Trophoblast cell (in vitro differentiated cells and primary cell): ENCODE measurements at regions not wholly inside any gene's neighbourhood (a gene's known extent, or its start where the extent isn't known, plus 50 kb on each side); places are given as distances from the start of the nearest gene placed in this dataset.
A peak's percentile ranks its signal among the peaks of the same experiment; 100 is the strongest.

ENCODE experiments used
- DNase-seq, 2 donors: peaks; one replicate each; pipeline ENCODE4 v3.0.0-alpha.2; 2016
- H2AFZ ChIP-seq: 2 replicates; pipeline ENCODE4 v1.6.1; 2013; ENCODE audit warnings: low read length, moderate library complexity, mild to moderate bottlenecking; ENCODE audit not compliant: insufficient read depth, poor library complexity
- H2AK5ac ChIP-seq: 2 replicates; pipeline ENCODE4 v1.6.1; 2013; ENCODE audit warnings: mild to moderate bottlenecking, low read length
- H2BK120ac ChIP-seq: 2 replicates; pipeline ENCODE4 v1.6.1; 2013; ENCODE audit warnings: low read length, mild to moderate bottlenecking, moderate library complexity; ENCODE audit not compliant: insufficient read depth, poor library complexity
- H2BK12ac ChIP-seq: 2 replicates; pipeline ENCODE4 v1.6.1; 2013; ENCODE audit warnings: mild to moderate bottlenecking, low read length, moderate library complexity
- H2BK5ac ChIP-seq: 2 replicates; pipeline ENCODE4 v1.6.1; 2013; ENCODE audit warnings: low read length, low read depth, moderate library complexity, mild to moderate bottlenecking; ENCODE audit not compliant: poor library complexity
- H3K14ac ChIP-seq: 2 replicates; pipeline ENCODE4 v1.6.1; 2013; ENCODE audit warnings: mild to moderate bottlenecking, low read length
- H3K18ac ChIP-seq: 2 replicates; pipeline ENCODE4 v1.6.1; 2013; ENCODE audit warnings: mild to moderate bottlenecking, low read length
- H3K23ac ChIP-seq: 2 replicates; pipeline ENCODE4 v1.6.1; 2013; ENCODE audit warnings: low read length
- H3K27ac ChIP-seq: 2 replicates; pipeline ENCODE4 v1.5.1; 2013; ENCODE audit warnings: low read depth, mild to moderate bottlenecking, inconsistent platforms, low read length, moderate library complexity
- H3K27me3 ChIP-seq: 2 replicates; pipeline ENCODE4 v1.6.1; 2013; ENCODE audit warnings: inconsistent platforms, mild to moderate bottlenecking, low read length, moderate library complexity; ENCODE audit not compliant: insufficient read depth
- H3K36me3 ChIP-seq, 2 experiments: 1 replicate in 1 of 2; 2 replicates in 1 of 2; pipeline ENCODE4 v1.6.1; 2013; ENCODE audit warnings: low read length in 2 of 2, mild to moderate bottlenecking in 2 of 2, moderate library complexity in 1 of 2; ENCODE audit not compliant: insufficient read depth in 2 of 2, control insufficient read depth in 1 of 2
- H3K4ac ChIP-seq: 2 replicates; pipeline ENCODE4 v1.6.1; 2013; ENCODE audit warnings: low read depth, mild to moderate bottlenecking, low read length, moderate library complexity
- H3K4me1 ChIP-seq, 2 experiments: 1 replicate in 1 of 2; 2 replicates in 1 of 2; pipeline ENCODE4 v1.6.1; 2013; ENCODE audit warnings: low read length in 2 of 2, mild to moderate bottlenecking in 2 of 2, moderate library complexity in 1 of 2; ENCODE audit not compliant: insufficient read depth in 2 of 2, control insufficient read depth in 1 of 2
- H3K4me2 ChIP-seq: 2 replicates; pipeline ENCODE4 v1.6.1; 2013; ENCODE audit warnings: inconsistent platforms, mild to moderate bottlenecking, low read length, moderate library complexity
- H3K4me3 ChIP-seq: 2 replicates; pipeline ENCODE4 v1.5.1; 2013; ENCODE audit warnings: mild to moderate bottlenecking, low read depth, low read length, inconsistent platforms
- H3K79me1 ChIP-seq: one replicate; pipeline ENCODE4 v1.6.1; 2013; ENCODE audit warnings: low read length
- H3K79me2 ChIP-seq: 2 replicates; pipeline ENCODE4 v1.6.1; 2013; ENCODE audit warnings: low read length, mild to moderate bottlenecking; ENCODE audit not compliant: control insufficient read depth, insufficient read depth, poor library complexity
- H3K9ac ChIP-seq: 2 replicates; pipeline ENCODE4 v1.6.1; 2013; ENCODE audit warnings: mild to moderate bottlenecking, low read length
- H3K9me3 ChIP-seq: 2 replicates; pipeline ENCODE4 v1.6.1; 2013; ENCODE audit warnings: low read depth, mild to moderate bottlenecking, control low read depth, inconsistent platforms, low read length; ENCODE audit not compliant: insufficient read depth
- H4K12ac ChIP-seq: 2 replicates; pipeline ENCODE4 v1.6.1; 2013; ENCODE audit warnings: low read depth, mild to moderate bottlenecking, low read length, moderate library complexity
- H4K8ac ChIP-seq: 2 replicates; pipeline ENCODE4 v1.6.1; 2013; ENCODE audit warnings: low read depth, mild to moderate bottlenecking, low read length, moderate library complexity
- H4K91ac ChIP-seq: one replicate; pipeline ENCODE4 v1.6.1; 2013; ENCODE audit warnings: low read depth, mild to moderate bottlenecking, low read length, moderate library complexity
- WGBS: extraction: QIAGEN DNeasy Blood & Tissue Kit; methylation state at CpG from one replicate; pipeline ENCODE4 v1.1.7; 2013; ENCODE audit warnings: missing lambda C conversion rate; ENCODE audit not compliant: insufficient read length, insufficient coverage; ENCODE audit errors: extremely low coverage; 5-methylcytosine and 5-hydroxymethylcytosine counted together

DNA sequence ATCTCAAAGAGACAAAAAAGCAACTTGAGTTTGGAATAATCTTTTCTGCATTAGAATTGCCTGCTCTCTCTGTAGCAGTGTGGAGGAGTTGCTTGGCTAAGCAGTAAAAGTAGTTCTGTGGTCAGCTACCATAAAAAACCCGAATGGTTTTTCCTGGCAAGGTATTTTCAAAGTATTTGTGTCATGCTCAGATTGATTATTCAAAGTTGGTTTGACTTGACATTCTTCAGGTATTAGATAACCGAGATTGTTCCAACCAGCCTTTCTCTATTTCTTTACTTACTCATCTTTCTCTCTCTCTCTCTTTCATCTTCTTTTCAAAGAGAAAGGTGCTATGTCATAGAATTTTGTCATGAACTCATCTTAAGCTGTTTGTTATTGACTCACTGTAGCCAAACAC is 404.9 kb downstream of the CPS1 start:
- Histone ChIP-seq H3K14ac (no peak overlapping the region), H3K4me1 (no peaks in the 10 kb centered on the region), H4K91ac (no peak overlapping the region), H4K8ac (no peak overlapping the region), H2AFZ (no peak overlapping the region), H2BK5ac (no peak overlapping the region), H3K18ac (no peak overlapping the region), H2BK12ac (no peak overlapping the region), H3K27me3 (no peaks in the 10 kb centered on the region), H3K4me2 (no peak overlapping the region), H3K9me3 (no peaks in the 10 kb centered on the region), H3K4ac (no peak overlapping the region), H3K23ac (no peak overlapping the region), H3K79me2 (no peaks in the 10 kb centered on the region), H3K27ac (no peak overlapping the region), H4K12ac (no peak overlapping the region), H2AK5ac (no peak overlapping the region), H3K9ac (no peak overlapping the region), H2BK120ac (no peak overlapping the region), H3K79me1 (no peaks in the 10 kb centered on the region), H3K4me3 (no peak overlapping the region), H3K36me3 (no peaks in the 10 kb centered on the region)
- no CpG with 5 or more reads among the region's 2 CpGs for WGBS
- no peak for DNase-seq

DNA sequence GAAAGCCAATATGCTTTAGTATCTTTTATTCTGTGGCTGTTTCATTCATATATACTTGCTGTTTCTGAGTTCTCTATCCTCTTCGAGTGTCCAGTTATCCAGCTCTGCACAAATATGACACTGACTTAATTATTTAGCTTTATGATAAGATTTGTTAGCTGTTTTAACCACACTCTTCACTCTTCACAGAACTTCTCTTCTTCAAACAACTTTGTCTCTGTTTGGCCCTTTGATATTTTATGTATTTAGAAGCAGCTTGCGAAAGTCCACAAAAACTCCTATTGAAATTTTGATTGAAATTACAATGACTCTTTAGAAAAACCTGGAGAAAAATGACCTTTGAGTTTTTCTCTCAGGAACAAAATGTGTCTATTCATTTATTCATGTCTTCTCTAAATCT is 407.0 kb downstream of the CPS1 start:
- no peaks in the 10 kb centered on the region for H3K4me1 ChIP-seq
- no peak overlapping the region for H4K91ac ChIP-seq
- no peaks in the 10 kb centered on the region for H3K27me3 ChIP-seq
- H3K23ac ChIP-seq, result no peak overlapping the region
- H2BK120ac ChIP-seq, result no peak overlapping the region
- no CpG with 5 or more reads among the region's 2 CpGs for WGBS
- H3K18ac ChIP-seq, result no peak overlapping the region
- H2BK12ac ChIP-seq, result no peak overlapping the region
- H3K9me3 ChIP-seq, result no peaks in the 10 kb centered on the region
- no peak overlapping the region for H2BK5ac ChIP-seq
- no peak overlapping the region for H4K12ac ChIP-seq
- H3K4me2 ChIP-seq, result no peak overlapping the region
- DNase-seq, result no peak
- no peak overlapping the region for H3K4ac ChIP-seq
- H3K14ac ChIP-seq, result no peak overlapping the region
- no peak overlapping the region for H2AK5ac ChIP-seq
- no peaks in the 10 kb centered on the region for H3K79me2 ChIP-seq
- no peak overlapping the region for H3K27ac ChIP-seq
- H3K9ac ChIP-seq, result no peak overlapping the region
- no peaks in the 10 kb centered on the region for H3K79me1 ChIP-seq
- H3K4me3 ChIP-seq, result no peak overlapping the region
- H2AFZ ChIP-seq, result no peak overlapping the region
- H3K36me3 ChIP-seq, result no peaks in the 10 kb centered on the region
- no peak overlapping the region for H4K8ac ChIP-seq

DNA sequence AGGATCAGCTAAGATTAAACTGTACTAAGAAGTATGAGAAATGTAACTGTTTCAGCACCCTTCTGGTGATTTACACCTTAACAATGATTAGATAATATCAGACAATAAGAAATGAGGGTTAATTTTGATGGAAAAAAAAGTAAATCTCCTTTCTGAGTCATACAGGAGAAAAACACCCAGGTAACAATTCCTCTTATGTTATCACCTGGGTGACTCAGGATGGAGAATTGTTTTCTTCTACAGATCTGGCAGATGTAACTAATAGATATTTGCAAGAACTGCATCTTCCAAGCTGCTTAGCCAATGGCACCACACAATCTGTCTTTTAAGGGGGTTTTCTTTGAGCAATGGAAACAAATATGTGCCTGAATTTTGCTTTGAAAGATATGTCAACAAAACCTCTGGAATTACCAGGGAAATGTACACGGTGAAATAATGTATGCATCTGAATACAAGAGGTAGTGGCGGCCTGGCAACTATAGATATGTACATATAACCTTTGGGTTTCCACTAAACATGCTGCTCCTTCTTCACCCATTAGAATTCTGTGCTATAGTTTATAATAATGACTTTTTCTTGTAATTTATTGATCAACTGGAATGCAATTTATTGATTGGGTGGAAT is 407.9 kb downstream of the CPS1 start:
- H3K4me1 ChIP-seq, result no peaks in the 10 kb centered on the region
- no peaks in the 10 kb centered on the region for H3K79me1 ChIP-seq
- no peak overlapping the region for H4K8ac ChIP-seq
- WGBS, result no CpG with 5 or more reads among the region's 2 CpGs
- no peak overlapping the region for H3K4me3 ChIP-seq
- peak; percentile 19 to 50 for DNase-seq
- H3K14ac ChIP-seq, result no peak overlapping the region
- no peak overlapping the region for H3K9ac ChIP-seq
- no peak overlapping the region for H3K4ac ChIP-seq
- no peak overlapping the region for H2BK120ac ChIP-seq
- no peak overlapping the region for H4K91ac ChIP-seq
- H2BK5ac ChIP-seq, result no peak overlapping the region
- no peaks in the 10 kb centered on the region for H3K79me2 ChIP-seq
- no peak overlapping the region for H2BK12ac ChIP-seq
- H3K23ac ChIP-seq, result no peak overlapping the region
- H3K27ac ChIP-seq, result no peak overlapping the region
- no peaks in the 10 kb centered on the region for H3K9me3 ChIP-seq
- H3K27me3 ChIP-seq, result no peaks in the 10 kb centered on the region
- no peak overlapping the region for H2AFZ ChIP-seq
- no peaks in the 10 kb centered on the region for H3K36me3 ChIP-seq
- H4K12ac ChIP-seq, result no peak overlapping the region
- no peak overlapping the region for H3K4me2 ChIP-seq
- H2AK5ac ChIP-seq, result no peak overlapping the region
- no peak overlapping the region for H3K18ac ChIP-seq

DNA sequence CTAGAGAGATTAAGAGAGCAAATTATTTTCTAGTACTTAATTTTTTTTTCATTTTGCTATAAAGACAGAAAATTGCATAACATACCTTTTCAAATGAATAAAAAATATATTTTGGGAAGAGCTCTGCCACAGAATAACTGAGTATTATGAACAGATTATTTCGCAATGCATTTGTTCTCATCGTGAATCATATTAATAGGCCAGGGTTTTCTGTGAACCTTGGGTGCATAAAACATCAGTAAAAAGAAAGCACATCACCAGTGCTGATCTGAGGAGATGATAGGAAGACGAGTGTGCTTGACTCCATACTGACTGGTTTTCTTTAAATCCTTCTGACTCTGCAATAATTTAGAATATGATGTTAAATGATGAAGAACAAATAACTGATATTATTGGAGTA is 409.1 kb downstream of the CPS1 start:
- H3K9me3 ChIP-seq, result no peaks in the 10 kb centered on the region
- H2AK5ac ChIP-seq, result no peak overlapping the region
- H4K91ac ChIP-seq, result no peak overlapping the region
- no peak overlapping the region for H4K12ac ChIP-seq
- H3K79me1 ChIP-seq, result no peaks in the 10 kb centered on the region
- no peak overlapping the region for H3K14ac ChIP-seq
- no peak overlapping the region for H2BK12ac ChIP-seq
- no CpG with 5 or more reads among the region's 3 CpGs for WGBS
- no peak overlapping the region for H2AFZ ChIP-seq
- H3K27me3 ChIP-seq, result no peaks in the 10 kb centered on the region
- no peaks in the 10 kb centered on the region for H3K79me2 ChIP-seq
- no peak overlapping the region for H3K23ac ChIP-seq
- H3K9ac ChIP-seq, result no peak overlapping the region
- H3K4me2 ChIP-seq, result no peak overlapping the region
- H2BK120ac ChIP-seq, result no peak overlapping the region
- no peaks in the 10 kb centered on the region for H3K36me3 ChIP-seq
- no peak overlapping the region for H4K8ac ChIP-seq
- H3K4me1 ChIP-seq, result peaks cover 0 to 3% of the 10 kb centered on the region in 2 experiments
- H3K27ac ChIP-seq, result no peak overlapping the region
- no peak overlapping the region for H3K18ac ChIP-seq
- H2BK5ac ChIP-seq, result no peak overlapping the region
- no peak overlapping the region for H3K4ac ChIP-seq
- DNase-seq, result no peak
- H3K4me3 ChIP-seq, result no peak overlapping the region
